ENCODE measurements at regions not wholly inside any gene's neighbourhood (a gene's known extent, or its start where the extent isn't known, plus 50 kb on each side); places are given as distances from the start of the nearest gene placed in this dataset.

GRCh38 chr3:72606005-72606800 is 242.0 kb downstream of the SHQ1 start:
- no peaks in the 10 kb centered on the region for H3K4me1 ChIP-seq (ENCODE audit: insufficient read depth, poor library complexity, severe bottlenecking)
- no peak for DNase-seq (ENCODE audit: low spot score)
- no peaks in the 10 kb centered on the region for H3K36me3 ChIP-seq (ENCODE audit: low read depth)
- no peak overlapping the region for H3K27ac ChIP-seq (ENCODE audit: poor library complexity, severe bottlenecking)
- H3K27me3 ChIP-seq (ENCODE audit: insufficient read depth, poor library complexity, severe bottlenecking), result no peaks in the 10 kb centered on the region
- H3K9me3 ChIP-seq (ENCODE audit: severe bottlenecking), result no peaks in the 10 kb centered on the region
- TF ChIP-seq, protein P1, sequence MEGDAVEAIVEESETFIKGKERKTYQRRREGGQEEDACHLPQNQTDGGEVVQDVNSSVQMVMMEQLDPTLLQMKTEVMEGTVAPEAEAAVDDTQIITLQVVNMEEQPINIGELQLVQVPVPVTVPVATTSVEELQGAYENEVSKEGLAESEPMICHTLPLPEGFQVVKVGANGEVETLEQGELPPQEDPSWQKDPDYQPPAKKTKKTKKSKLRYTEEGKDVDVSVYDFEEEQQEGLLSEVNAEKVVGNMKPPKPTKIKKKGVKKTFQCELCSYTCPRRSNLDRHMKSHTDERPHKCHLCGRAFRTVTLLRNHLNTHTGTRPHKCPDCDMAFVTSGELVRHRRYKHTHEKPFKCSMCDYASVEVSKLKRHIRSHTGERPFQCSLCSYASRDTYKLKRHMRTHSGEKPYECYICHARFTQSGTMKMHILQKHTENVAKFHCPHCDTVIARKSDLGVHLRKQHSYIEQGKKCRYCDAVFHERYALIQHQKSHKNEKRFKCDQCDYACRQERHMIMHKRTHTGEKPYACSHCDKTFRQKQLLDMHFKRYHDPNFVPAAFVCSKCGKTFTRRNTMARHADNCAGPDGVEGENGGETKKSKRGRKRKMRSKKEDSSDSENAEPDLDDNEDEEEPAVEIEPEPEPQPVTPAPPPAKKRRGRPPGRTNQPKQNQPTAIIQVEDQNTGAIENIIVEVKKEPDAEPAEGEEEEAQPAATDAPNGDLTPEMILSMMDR (IDR thresholded peaks at IDR 0.05; ENCODE audit: poor library complexity, severe bottlenecking), result no peak
- ATAC-seq (ENCODE audit: low read depth), result no peak
- H3K4me3 ChIP-seq (ENCODE audit: severe bottlenecking), result no peak overlapping the region

DNA sequence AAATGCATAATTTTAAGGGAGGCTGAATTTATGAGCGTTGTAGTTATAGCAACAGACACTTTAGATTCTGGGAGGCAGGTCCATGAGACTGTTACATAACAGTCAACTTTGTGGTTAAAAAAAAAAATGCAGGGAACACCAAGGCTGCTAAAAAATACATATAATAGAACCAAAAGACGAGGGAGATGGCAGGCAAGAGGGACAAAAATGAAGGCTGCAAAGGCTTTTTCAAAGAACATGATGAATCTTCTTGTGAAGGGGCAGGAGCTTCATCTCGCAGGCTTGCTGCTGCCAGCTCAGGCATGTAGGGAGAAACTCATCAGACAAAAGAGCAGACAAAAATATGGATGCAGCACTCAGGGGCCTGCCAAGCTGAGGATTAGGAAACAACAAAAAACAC is 243.9 kb downstream of the SHQ1 start:
- H3K4me3 ChIP-seq (ENCODE audit: severe bottlenecking), result no peak overlapping the region
- no peaks in the 10 kb centered on the region for H3K36me3 ChIP-seq (ENCODE audit: low read depth)
- no peaks in the 10 kb centered on the region for H3K4me1 ChIP-seq (ENCODE audit: insufficient read depth, poor library complexity, severe bottlenecking)
- no peaks in the 10 kb centered on the region for H3K9me3 ChIP-seq (ENCODE audit: severe bottlenecking)
- TF ChIP-seq, protein P1 (IDR thresholded peaks at IDR 0.05; ENCODE audit: poor library complexity, severe bottlenecking), result no peak
- no peak overlapping the region for H3K27ac ChIP-seq (ENCODE audit: poor library complexity, severe bottlenecking)
- no peaks in the 10 kb centered on the region for H3K27me3 ChIP-seq (ENCODE audit: insufficient read depth, poor library complexity, severe bottlenecking)
- ATAC-seq (ENCODE audit: low read depth), result no peak
- no peak for DNase-seq (ENCODE audit: low spot score)

- DNase-seq (ENCODE audit: low spot score) (no peak), ATAC-seq (ENCODE audit: low read depth) (no peak)
- no peak overlapping the region for H3K4me3 ChIP-seq (ENCODE audit: severe bottlenecking)
- no peaks in the 10 kb centered on the region for H3K27me3 ChIP-seq (ENCODE audit: insufficient read depth, poor library complexity, severe bottlenecking)
- H3K9me3 ChIP-seq (ENCODE audit: severe bottlenecking), result no peaks in the 10 kb centered on the region
- TF ChIP-seq, protein P1 (IDR thresholded peaks at IDR 0.05; ENCODE audit: poor library complexity, severe bottlenecking), result no peak
- no peaks in the 10 kb centered on the region for H3K4me1 ChIP-seq (ENCODE audit: insufficient read depth, poor library complexity, severe bottlenecking)
- H3K36me3 ChIP-seq (ENCODE audit: low read depth), result no peaks in the 10 kb centered on the region
- H3K27ac ChIP-seq (ENCODE audit: poor library complexity, severe bottlenecking), result no peak overlapping the region
Measured at GRCh38 chr3:72601983-72602750, 246.1 kb downstream of the SHQ1 start.

GRCh38 chr3:72601060-72601459 is 247.2 kb downstream of the SHQ1 start:
- ATAC-seq (ENCODE audit: low read depth), result no peak
- TF ChIP-seq, protein P1 (IDR thresholded peaks at IDR 0.05; ENCODE audit: poor library complexity, severe bottlenecking), result no peak
- Histone ChIP-seq H3K9me3 (ENCODE audit: severe bottlenecking) (no peaks in the 10 kb centered on the region), H3K27ac (ENCODE audit: poor library complexity, severe bottlenecking) (no peak overlapping the region), H3K27me3 (ENCODE audit: insufficient read depth, poor library complexity, severe bottlenecking) (no peaks in the 10 kb centered on the region), H3K36me3 (ENCODE audit: low read depth) (no peaks in the 10 kb centered on the region), H3K4me1 (ENCODE audit: insufficient read depth, poor library complexity, severe bottlenecking) (no peaks in the 10 kb centered on the region), H3K4me3 (ENCODE audit: severe bottlenecking) (no peak overlapping the region)
- no peak for DNase-seq (ENCODE audit: low spot score)
